Panc1 (cell line): ENCODE measurements at regions not wholly inside any gene's neighbourhood (a gene's known extent, or its start where the extent isn't known, plus 50 kb on each side); places are given as distances from the start of the nearest gene placed in this dataset.

ENCODE experiments used
- ATAC-seq: fragments of 200-7000 bp; cut with Tn5 transposase; 2 replicates; pipeline ENCODE4 v1.9.1; 2020; ENCODE audit warnings: mild to moderate bottlenecking, moderate library complexity
- BruUV-seq: library from RNA; stranded (reverse); fragments of 400-500 nt; replicated peaks from 2 replicates; lab custom pipeline; 2021; lab: Mats Ljungman, UMichigan
- CTCF ChIA-PET: fragments of 300-600 bp; sonication (Branson Sonifier 250); formaldehyde crosslinking; loops from one replicate; lab custom pipeline; 2022; ENCODE audit warnings: antibody characterized with exemption; lab: Charles Lee
- POLR2A ChIA-PET: fragments of 300-600 bp; sonication (Branson Sonifier 250); formaldehyde crosslinking; loops from one replicate; lab custom pipeline; 2022; ENCODE audit warnings: antibody characterized with exemption; lab: Charles Lee
- DNase-seq: peaks from one replicate; pipeline ENCODE4 v3.0.0-alpha.2; 2010; ENCODE audit warnings: low read depth, low spot score
- H3K27ac ChIP-seq: 2 replicates; pipeline ENCODE4 v1.5.1; 2011; ENCODE audit warnings: mild to moderate bottlenecking, low read length, inconsistent platforms
- H3K27me3 ChIP-seq: fragments of 200-500 bp; sonication (Bioruptor generic); 2 replicates; pipeline ENCODE4 v1.6.0; 2014; ENCODE audit warnings: low read length, inconsistent platforms; ENCODE audit not compliant: control insufficient read depth, insufficient read depth
- H3K36me3 ChIP-seq: fragments of 200-500 bp; sonication (Bioruptor generic); 2 replicates; pipeline ENCODE4 v1.5.1; 2014; ENCODE audit warnings: inconsistent platforms, mild to moderate bottlenecking, low read length, moderate library complexity; ENCODE audit not compliant: control insufficient read depth, insufficient read depth
- H3K4me1 ChIP-seq: 2 replicates; pipeline ENCODE4 v1.5.1; 2011; ENCODE audit warnings: inconsistent platforms, mild to moderate bottlenecking, low read length, moderate library complexity; ENCODE audit not compliant: control insufficient read depth, insufficient read depth
- H3K4me3 ChIP-seq, 2 experiments: 2 replicates each; pipeline ENCODE4 v1.5.1; 2011 to 2012; ENCODE audit warnings: low read depth in 2 of 2, low read length in 2 of 2, mild to moderate bottlenecking in 2 of 2, inconsistent platforms in 1 of 2, moderate library complexity in 1 of 2
- H3K9me3 ChIP-seq: fragments of 200-500 bp; sonication (Bioruptor generic); 2 replicates; pipeline ENCODE4 v1.5.1; 2014; ENCODE audit warnings: low read depth, mild to moderate bottlenecking, inconsistent platforms, low read length, moderate library complexity; ENCODE audit not compliant: control insufficient read depth, insufficient read depth
- CTCF ChIP-seq: fragments of 450-650 bp; IDR thresholded peaks from 2 replicates; pipeline ENCODE4 v1.5.1; 2017; ENCODE audit warnings: mild to moderate bottlenecking
- POLR2AphosphoS5 ChIP-seq: IDR thresholded peaks from 2 replicates; pipeline ENCODE4 v1.6.1; 2012; ENCODE audit warnings: mild to moderate bottlenecking, low read depth, low read length, moderate library complexity
- REST ChIP-seq, 2 experiments: IDR thresholded peaks; 2 replicates each; pipeline ENCODE4 v1.6.1; 2011 to 2012; ENCODE audit warnings: low read depth in 2 of 2, control low read depth in 1 of 2, low read length in 1 of 2, mild to moderate bottlenecking in 1 of 2, moderate library complexity in 1 of 2; ENCODE audit not compliant: insufficient read depth in 1 of 2
- SIN3A ChIP-seq: IDR thresholded peaks from 2 replicates; pipeline ENCODE4 v1.6.1; 2012; ENCODE audit warnings: low read depth, mild to moderate bottlenecking, low read length, moderate library complexity, borderline replicate concordance; ENCODE audit not compliant: insufficient read depth
- TCF7L2 ChIP-seq: IDR thresholded peaks from 2 replicates; pipeline ENCODE4 v1.6.1; 2011; ENCODE audit warnings: mild to moderate bottlenecking, low read depth, low read length, inconsistent platforms
- in situ Hi-C: cut with HindIII; loops from 2 replicates; pipeline ENCODE4 v1.10.0; 2016; ENCODE audit warnings: low sequenced_read_pairs, low pct_unique_long_range_greater_than_20kb
- intact Hi-C: fragments of 100-400 bp; cut with micrococcal nuclease; formaldehyde crosslinking; loops from one replicate; pipeline ENCODE4 v1.10.0; 2022; ENCODE audit not compliant: unreplicated experiment

GRCh38 chr4:181670506-181670905, 572.7 kb upstream of the TENM3 start:
- no peaks in the 10 kb centered on the region for H3K27me3 ChIP-seq
- no peaks in the 10 kb centered on the region for H3K9me3 ChIP-seq
- H3K27ac ChIP-seq, result no peak overlapping the region
- no peak for DNase-seq
- POLR2A ChIA-PET, result no interaction called here
- no peak overlapping the region for H3K4me3 ChIP-seq
- H3K36me3 ChIP-seq, result no peaks in the 10 kb centered on the region
- intact Hi-C loops, result no loop called here
- no peak for ATAC-seq
- TF ChIP-seq SIN3A, result no peak
- no peak for TF ChIP-seq TCF7L2
- TF ChIP-seq REST (IDR thresholded peaks at IDR 0.05; ENCODE audit: insufficient read depth in 1 of 2, low read depth in 2 of 2, low read length in 1 of 2), result no peak
- no peak for TF ChIP-seq POLR2AphosphoS5
- BruUV-seq, result no TSS peak
- H3K4me1 ChIP-seq, result no peaks in the 10 kb centered on the region
- CTCF ChIA-PET, result no interaction called here
- in situ Hi-C loops, result no loop called here

GRCh38 chr4:181671672-181672071, 571.5 kb upstream of the TENM3 start:
- no TSS peak for BruUV-seq
- ChIA-PET POLR2A (no interaction called here), CTCF (no interaction called here)
- Histone ChIP-seq H3K4me3 (no peak overlapping the region), H3K27ac (no peak overlapping the region), H3K4me1 (no peaks in the 10 kb centered on the region), H3K36me3 (no peaks in the 10 kb centered on the region), H3K27me3 (no peaks in the 10 kb centered on the region), H3K9me3 (no peaks in the 10 kb centered on the region)
- in situ Hi-C loops (no loop called here), intact Hi-C loops (no loop called here)
- ATAC-seq, result no peak
- no peak for TF ChIP-seq SIN3A
- no peak for TF ChIP-seq CTCF
- TF ChIP-seq TCF7L2, result no peak
- no peak for TF ChIP-seq POLR2AphosphoS5
- TF ChIP-seq REST (IDR thresholded peaks at IDR 0.05; ENCODE audit: insufficient read depth in 1 of 2, low read depth in 2 of 2, low read length in 1 of 2), result no peak
- DNase-seq, result no peak
